GM23338 (cell line): ENCODE measurements at regions not wholly inside any gene's neighbourhood (a gene's known extent, or its start where the extent isn't known, plus 50 kb on each side); places are given as distances from the start of the nearest gene placed in this dataset.

Source experiments
- ATAC-seq: fragments of 200-7000 bp; cut with Tn5 transposase; 3 replicates; pipeline ENCODE4 v1.9.1; 2020
- DNase-seq: peaks from one replicate; pipeline ENCODE4 v3.0.0-alpha.2; 2015; ENCODE audit warnings: low spot score
- H2AFZ ChIP-seq: fragments of 200-600 bp; sonication (generic); 2 replicates; pipeline ENCODE4 v1.8.0; 2016; ENCODE audit warnings: antibody characterized with exemption, mild to moderate bottlenecking, moderate library complexity
- H3F3A ChIP-seq: fragments of 200-600 bp; sonication (generic); replicated peaks from 2 replicates; pipeline ENCODE4 v1.8.0; 2017; ENCODE audit warnings: antibody characterized with exemption, mixed run types, low read depth
- H3K27ac ChIP-seq: fragments of 200-600 bp; sonication (generic); 2 replicates; pipeline ENCODE4 v1.6.1; 2016; ENCODE audit warnings: low read depth
- H3K27me3 ChIP-seq: fragments of 200-600 bp; sonication (generic); 2 replicates; pipeline ENCODE4 v1.8.0; 2016; ENCODE audit warnings: mild to moderate bottlenecking, mixed run types, moderate library complexity; ENCODE audit not compliant: insufficient read depth
- H3K36me3 ChIP-seq: fragments of 200-600 bp; sonication (generic); 2 replicates; pipeline ENCODE4 v1.8.0; 2016; ENCODE audit warnings: mild to moderate bottlenecking; ENCODE audit not compliant: insufficient read depth
- H3K4me1 ChIP-seq: fragments of 200-600 bp; sonication (generic); 2 replicates; pipeline ENCODE4 v1.8.0; 2016; ENCODE audit warnings: mild to moderate bottlenecking, moderate library complexity; ENCODE audit not compliant: insufficient read depth
- H3K4me2 ChIP-seq: fragments of 200-600 bp; sonication (generic); 2 replicates; pipeline ENCODE4 v1.7.1; 2017; ENCODE audit warnings: mixed run types
- H3K4me3 ChIP-seq: fragments of 200-600 bp; sonication (generic); 2 replicates; pipeline ENCODE4 v1.6.1; 2016; ENCODE audit warnings: mixed run types
- H3K79me2 ChIP-seq: fragments of 200-600 bp; sonication (generic); replicated peaks from 2 replicates; pipeline ENCODE4 v1.8.0; 2017; ENCODE audit warnings: mild to moderate bottlenecking; ENCODE audit not compliant: insufficient read depth
- H3K9me2 ChIP-seq: fragments of 200-600 bp; sonication (generic); 2 replicates; pipeline ENCODE4 v1.8.0; 2017; ENCODE audit not compliant: insufficient read depth
- H4K20me1 ChIP-seq: fragments of 200-600 bp; sonication (generic); replicated peaks from 2 replicates; pipeline ENCODE4 v1.8.0; 2017; ENCODE audit warnings: mild to moderate bottlenecking; ENCODE audit not compliant: insufficient read depth
- H3K27ac Mint-ChIP-seq: 2 replicates; pipeline ENCODE4 v1.8.0; 2020; ENCODE audit warnings: inconsistent platforms, mild to moderate bottlenecking, moderate library complexity, mixed read lengths
- H3K27me3 Mint-ChIP-seq: 3 replicates; pipeline ENCODE4 v1.8.0; 2022; ENCODE audit warnings: low read depth, mild to moderate bottlenecking, moderate library complexity, mixed read lengths, inconsistent platforms; ENCODE audit not compliant: insufficient read depth, poor library complexity
- H3K36me3 Mint-ChIP-seq: 3 replicates; pipeline ENCODE4 v1.8.0; 2021; ENCODE audit warnings: low read depth, mild to moderate bottlenecking, inconsistent platforms, moderate library complexity, mixed read lengths
- H3K4me1 Mint-ChIP-seq: 3 replicates; pipeline ENCODE4 v1.8.0; 2020; ENCODE audit warnings: mild to moderate bottlenecking, inconsistent platforms, mixed read lengths
- H3K4me3 Mint-ChIP-seq: 3 replicates; pipeline ENCODE4 v1.8.0; 2021; ENCODE audit warnings: moderate library complexity, mild to moderate bottlenecking, inconsistent platforms, mixed read lengths
- H3K9me3 Mint-ChIP-seq: 3 replicates; pipeline ENCODE4 v1.8.0; 2020; ENCODE audit warnings: moderate library complexity, mild to moderate bottlenecking, inconsistent platforms, mixed read lengths
- CREB1 ChIP-seq: fragments of 250-450 bp; sonication (Bioruptor Pico); IDR thresholded peaks from 2 replicates; pipeline ENCODE4 v1.5.0; 2020; ENCODE audit warnings: low read depth, mild to moderate bottlenecking, moderate library complexity
- CTCF ChIP-seq, 2 experiments: fragments of 200-600 bp in 1 of 2; sonication (generic) in 1 of 2; conservative IDR thresholded peaks; 2 replicates each; pipeline versions ENCODE4 v1.5.1 to v1.6.1; 2016 to 2017; ENCODE audit warnings: antibody characterized with exemption in 2 of 2, low read depth in 2 of 2, mild to moderate bottlenecking in 2 of 2, moderate library complexity in 1 of 2
- EZH2phosphoT487 ChIP-seq: fragments of 200-600 bp; sonication (generic); IDR thresholded peaks from one replicate; pipeline ENCODE4 v1.8.1; 2018; ENCODE audit warnings: antibody characterized with exemption; ENCODE audit not compliant: unreplicated experiment
- JUNB ChIP-seq: IDR thresholded peaks from one replicate; pipeline ENCODE4 v1.6.1; 2016; ENCODE audit warnings: antibody characterized with exemption; ENCODE audit not compliant: unreplicated experiment
- NANOG ChIP-seq: IDR thresholded peaks from 2 replicates; pipeline ENCODE4 v1.6.1; 2016; ENCODE audit warnings: antibody characterized with exemption, borderline replicate concordance
- POLR2AphosphoS5 ChIP-seq: IDR thresholded peaks from 2 replicates; pipeline ENCODE4 v1.6.1; 2016; ENCODE audit warnings: antibody characterized with exemption, low read depth
- REST ChIP-seq: IDR thresholded peaks from one replicate; pipeline ENCODE4 v1.6.1; 2018; ENCODE audit warnings: antibody characterized with exemption; ENCODE audit not compliant: unreplicated experiment
- STAT1 ChIP-seq: IDR thresholded peaks from one replicate; pipeline ENCODE4 v1.6.1; 2016; ENCODE audit warnings: antibody characterized with exemption; ENCODE audit not compliant: unreplicated experiment
- ZNF114 ChIP-seq: fragments of 250-450 bp; sonication (Bioruptor Pico); IDR thresholded peaks from 2 replicates; pipeline ENCODE4 v1.5.0; 2020; ENCODE audit warnings: mild to moderate bottlenecking, moderate library complexity
- ZNF331 ChIP-seq: fragments of 250-450 bp; sonication (Bioruptor Pico); IDR thresholded peaks from 2 replicates; pipeline ENCODE4 v1.5.0; 2020; ENCODE audit warnings: low read depth, mild to moderate bottlenecking, moderate library complexity
- ZNF462 ChIP-seq: fragments of 250-450 bp; sonication (Bioruptor Pico); IDR thresholded peaks from 2 replicates; pipeline ENCODE4 v1.5.0; 2020; ENCODE audit warnings: mild to moderate bottlenecking, moderate library complexity

- no peak for TF ChIP-seq CTCF (conservative IDR thresholded peaks at IDR 0.05; ENCODE audit: low read depth in 2 of 2)
- TF ChIP-seq ZNF462 (CRISPR knock-in tag) = no peak
- TF ChIP-seq STAT1 = no peak
- no peak for TF ChIP-seq POLR2AphosphoS5
Measured at GRCh38 chr12:116416166-116416565, 138.7 kb upstream of the MED13L start (continued).

GRCh38 chr12:116418551-116418950, 140.6 kb upstream of the MAP1LC3B2 start:
- Mint-ChIP-seq H3K4me3 (no peak overlapping the region), H3K9me3 (no peaks in the 10 kb centered on the region; the same call in 2 of the 3 replicates), H3K27me3 (peaks cover 1% of the 10 kb centered on the region), H3K4me1 (no peaks in the 10 kb centered on the region; the same call in 2 of the 3 replicates), H3K36me3 (no peaks in the 10 kb centered on the region), H3K27ac (no peak overlapping the region)
- no peaks in the 10 kb centered on the region for H3K36me3 ChIP-seq
- H3K9me2 ChIP-seq = no peaks in the 10 kb centered on the region
- no peak overlapping the region for H2AFZ ChIP-seq
- TF ChIP-seq ZNF114 (CRISPR knock-in tag) (no peak), CREB1 (CRISPR knock-in tag) (no peak), ZNF331 (no peak), STAT1 (no peak), POLR2AphosphoS5 (no peak), JUNB (no peak), REST (no peak), NANOG (no peak), CTCF (conservative IDR thresholded peaks at IDR 0.05; ENCODE audit: low read depth in 2 of 2) (no peak), EZH2phosphoT487 (no peak)
- H4K20me1 ChIP-seq = no peaks in the 10 kb centered on the region
- no peak overlapping the region for H3K4me3 ChIP-seq
- H3K79me2 ChIP-seq = no peaks in the 10 kb centered on the region
- H3K27me3 ChIP-seq = no peaks in the 10 kb centered on the region
- H3F3A ChIP-seq = no peaks in the 10 kb centered on the region
- peaks cover 4% of the 10 kb centered on the region; the same call in 1 of the 2 replicates for H3K4me1 ChIP-seq
- no peak overlapping the region for H3K27ac ChIP-seq
- no peak overlapping the region for H3K4me2 ChIP-seq
- ATAC-seq (no peak), DNase-seq (no peak)
